Endothelial cell of umbilical vein (primary cell): ENCODE measurements at regions not wholly inside any gene's neighbourhood (a gene's known extent, or its start where the extent isn't known, plus 50 kb on each side); places are given as distances from the start of the nearest gene placed in this dataset.

ENCODE experiments used
- BruUV-seq: library from RNA; stranded (reverse); fragments of 400-500 nt; replicated peaks from 2 replicates; lab custom pipeline; 2021; lab: Mats Ljungman, UMichigan
- CTCF ChIA-PET: fragments of 300-600, 350-600 bp; sonication (Branson Sonifier 250); formaldehyde crosslinking; loops from one replicate; lab custom pipeline; 2021; ENCODE audit warnings: antibody characterized with exemption, inconsistent platforms; lab: Charles Lee
- POLR2A ChIA-PET: fragments of 300-600, 350-600 bp; sonication (Branson Sonifier 250); formaldehyde crosslinking; loops from one replicate; lab custom pipeline; 2021; ENCODE audit warnings: antibody characterized with exemption, inconsistent platforms; lab: Charles Lee
- DNase-seq: peaks from one replicate; pipeline ENCODE4 v3.0.0-alpha.2; 2011; ENCODE audit warnings: low read depth, low spot score
- FAIRE-seq: peaks from 2 replicates; lab custom pipeline; 2011; peaks lifted over from hg19 to GRCh38; lab: Jason Lieb, UNC
- H2AFZ ChIP-seq: 2 replicates; pipeline ENCODE4 v1.6.0; 2012; ENCODE audit warnings: low read depth, low read length, control low read depth, inconsistent platforms
- H3K27ac ChIP-seq: 2 replicates; pipeline ENCODE4 v1.5.1; 2011; ENCODE audit warnings: low read depth, mild to moderate bottlenecking, control low read depth, low read length, moderate library complexity; ENCODE audit not compliant: insufficient read depth
- H3K27me3 ChIP-seq, 2 experiments: 2 replicates each; pipeline versions ENCODE4 v1.6.0 to v1.6.1; 2011; ENCODE audit warnings: low read length in 2 of 2, mixed read lengths in 1 of 2; ENCODE audit not compliant: control insufficient read depth in 2 of 2, insufficient read depth in 2 of 2
- H3K36me3 ChIP-seq, 2 experiments: 2 replicates in 1 of 2; 3 replicates in 1 of 2; pipeline ENCODE4 v1.5.1; 2011; ENCODE audit warnings: low read length in 2 of 2, mild to moderate bottlenecking in 1 of 2, moderate library complexity in 1 of 2; ENCODE audit not compliant: control insufficient read depth in 2 of 2, insufficient read depth in 2 of 2; ENCODE audit errors: extremely low read depth in 1 of 2
- H3K4me1 ChIP-seq: 3 replicates; pipeline ENCODE4 v1.5.1; 2011; ENCODE audit warnings: mild to moderate bottlenecking, low read length; ENCODE audit not compliant: control insufficient read depth, insufficient read depth; ENCODE audit errors: extremely low read depth
- H3K4me2 ChIP-seq: 2 replicates; pipeline ENCODE4 v1.6.1; 2011; ENCODE audit warnings: low read length, control low read depth, mixed read lengths; ENCODE audit not compliant: insufficient read depth
- H3K4me3 ChIP-seq, 3 experiments: fragments of 200-600 bp in 1 of 3; sonication (generic), shearing (Covaris generic) in 1 of 3; replicated peaks in 1 of 3; 2 replicates each; pipeline ENCODE4 v1.5.1; 2011 to 2016; ENCODE audit warnings: control low read depth in 3 of 3, low read length in 3 of 3, mild to moderate bottlenecking in 2 of 3, inconsistent platforms in 1 of 3, low read depth in 1 of 3, moderate library complexity in 1 of 3; ENCODE audit not compliant: insufficient read depth in 1 of 3
- H3K79me2 ChIP-seq: 2 replicates; pipeline ENCODE4 v1.6.0; 2012; ENCODE audit warnings: low read length, inconsistent platforms; ENCODE audit not compliant: control insufficient read depth, insufficient read depth
- H3K9ac ChIP-seq: replicated peaks from 2 replicates; pipeline ENCODE3; 2011; ENCODE audit warnings: low read length, control low read depth; ENCODE audit not compliant: insufficient read depth; ENCODE audit errors: extremely low read depth
- H3K9me1 ChIP-seq: replicated peaks from 3 replicates; pipeline ENCODE4 v1.6.0; 2011; ENCODE audit warnings: mild to moderate bottlenecking, low read length; ENCODE audit not compliant: control insufficient read depth, insufficient read depth; ENCODE audit errors: extremely low read depth
- H3K9me3 ChIP-seq: replicated peaks from 2 replicates; pipeline ENCODE4 v1.5.1; 2012; ENCODE audit warnings: low read length, inconsistent platforms; ENCODE audit not compliant: control insufficient read depth, insufficient read depth
- H4K20me1 ChIP-seq: replicated peaks from 2 replicates; pipeline ENCODE3; 2011; ENCODE audit warnings: mild to moderate bottlenecking, low read length; ENCODE audit not compliant: control insufficient read depth, insufficient read depth; ENCODE audit errors: extremely low read depth
- EZH2 ChIP-seq: IDR thresholded peaks from 2 replicates; pipeline ENCODE4 v1.6.1; 2012; ENCODE audit warnings: borderline replicate concordance, low read depth, mild to moderate bottlenecking, moderate library complexity, low read length, inconsistent platforms; ENCODE audit not compliant: severe bottlenecking
- FOS ChIP-seq: IDR thresholded peaks from 2 replicates; pipeline ENCODE4 v1.6.1; 2011; ENCODE audit warnings: mild to moderate bottlenecking, low read length, moderate library complexity, borderline replicate concordance; ENCODE audit not compliant: insufficient read depth
- GATA2 ChIP-seq: IDR thresholded peaks from 2 replicates; pipeline ENCODE4 v1.7.0; 2011; ENCODE audit warnings: low read depth, mild to moderate bottlenecking, moderate library complexity, mixed read lengths, low read length; ENCODE audit not compliant: insufficient read length, insufficient read depth
- JUN ChIP-seq: IDR thresholded peaks from 2 replicates; pipeline ENCODE4 v1.6.1; 2011; ENCODE audit warnings: borderline replicate concordance, low read depth; ENCODE audit not compliant: insufficient read length, insufficient read depth
- MYC ChIP-seq: IDR thresholded peaks from one replicate; pipeline ENCODE4 v1.6.1; 2011; ENCODE audit warnings: mild to moderate bottlenecking, low read depth, low read length
- POLR2A ChIP-seq: IDR thresholded peaks from 2 replicates; pipeline ENCODE4 v1.6.1; 2012; ENCODE audit warnings: low read depth, mild to moderate bottlenecking, control low read depth, low read length
- POLR2AphosphoS5 ChIP-seq: IDR thresholded peaks from 2 replicates; pipeline ENCODE4 v1.6.1; 2012; ENCODE audit warnings: low read depth, mild to moderate bottlenecking, control low read depth, low read length, moderate library complexity; ENCODE audit not compliant: insufficient read depth
- dilution Hi-C: fragments of 300-500 bp; cut with MboI; formaldehyde crosslinking; loops from one replicate; pipeline ENCODE4 v1.15.0; 2019; ENCODE audit warnings: low sequenced_read_pairs; ENCODE audit not compliant: extremely low pct_ligation_motif_present
- intact Hi-C: fragments of 100-400 bp; cut with micrococcal nuclease; formaldehyde crosslinking; loops from one replicate; pipeline ENCODE4 v1.10.0; 2022
- TF ChIP-seq, protein P1 (sequence below), 2 donors: IDR thresholded peaks; 1 replicate in 1 of 2; 2 replicates in 1 of 2; pipeline ENCODE4 v1.5.1; 2011; ENCODE audit warnings: low read length in 2 of 2, mild to moderate bottlenecking in 2 of 2, moderate library complexity in 2 of 2, control low read depth in 1 of 2, inconsistent platforms in 1 of 2, low read depth in 1 of 2; ENCODE audit not compliant: insufficient read depth in 1 of 2; ENCODE audit errors: extremely low read depth in 1 of 2
- TF ChIP-seq, protein P2 (sequence below): IDR thresholded peaks from 2 replicates; pipeline ENCODE4 v1.6.1; 2011; ENCODE audit not compliant: insufficient read depth, insufficient read length

DNA sequence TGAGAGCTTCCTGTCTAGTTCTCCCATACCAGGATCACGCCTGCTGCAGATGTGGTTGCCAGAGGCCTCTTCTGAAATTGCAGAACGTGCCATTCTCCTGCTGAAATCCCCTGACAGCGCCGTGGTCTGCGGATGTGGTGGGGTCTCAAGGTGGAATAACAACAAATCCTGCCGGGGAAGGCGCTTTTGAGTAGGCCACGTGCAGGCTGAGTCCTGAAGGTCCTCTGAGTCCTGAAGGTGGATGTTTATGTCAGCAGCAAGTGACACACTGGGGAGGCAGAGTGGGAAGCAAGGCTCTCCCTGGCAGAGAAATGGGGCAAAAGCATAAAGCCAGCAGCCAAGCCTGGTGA lies 241.4 kb downstream of the MYCN start:
- no TSS peak for BruUV-seq
- no peak for FAIRE-seq
- Histone ChIP-seq H3K4me1 (no peaks in the 10 kb centered on the region), H3K9me1 (no peaks in the 10 kb centered on the region), H3K9ac (no peak overlapping the region), H3K4me3 (no peak overlapping the region), H3K27ac (no peak overlapping the region), H3K27me3 (no peaks in the 10 kb centered on the region), H3K36me3 (no peaks in the 10 kb centered on the region), H3K9me3 (no peaks in the 10 kb centered on the region), H2AFZ (no peak overlapping the region), H3K4me2 (no peak overlapping the region), H3K79me2 (no peaks in the 10 kb centered on the region), H4K20me1 (no peaks in the 10 kb centered on the region)
- CTCF ChIA-PET: no interaction called here
- POLR2A ChIA-PET: no interaction called here
- dilution Hi-C loops: no loop called here
- DNase-seq: no peak
- intact Hi-C loops: no loop called here
- no peak for TF ChIP-seq POLR2AphosphoS5
- no peak for TF ChIP-seq POLR2A
- no peak for TF ChIP-seq EZH2
- no peak for TF ChIP-seq MYC
- TF ChIP-seq, protein P1, sequence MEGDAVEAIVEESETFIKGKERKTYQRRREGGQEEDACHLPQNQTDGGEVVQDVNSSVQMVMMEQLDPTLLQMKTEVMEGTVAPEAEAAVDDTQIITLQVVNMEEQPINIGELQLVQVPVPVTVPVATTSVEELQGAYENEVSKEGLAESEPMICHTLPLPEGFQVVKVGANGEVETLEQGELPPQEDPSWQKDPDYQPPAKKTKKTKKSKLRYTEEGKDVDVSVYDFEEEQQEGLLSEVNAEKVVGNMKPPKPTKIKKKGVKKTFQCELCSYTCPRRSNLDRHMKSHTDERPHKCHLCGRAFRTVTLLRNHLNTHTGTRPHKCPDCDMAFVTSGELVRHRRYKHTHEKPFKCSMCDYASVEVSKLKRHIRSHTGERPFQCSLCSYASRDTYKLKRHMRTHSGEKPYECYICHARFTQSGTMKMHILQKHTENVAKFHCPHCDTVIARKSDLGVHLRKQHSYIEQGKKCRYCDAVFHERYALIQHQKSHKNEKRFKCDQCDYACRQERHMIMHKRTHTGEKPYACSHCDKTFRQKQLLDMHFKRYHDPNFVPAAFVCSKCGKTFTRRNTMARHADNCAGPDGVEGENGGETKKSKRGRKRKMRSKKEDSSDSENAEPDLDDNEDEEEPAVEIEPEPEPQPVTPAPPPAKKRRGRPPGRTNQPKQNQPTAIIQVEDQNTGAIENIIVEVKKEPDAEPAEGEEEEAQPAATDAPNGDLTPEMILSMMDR (IDR thresholded peaks at IDR 0.05; ENCODE audit: extremely low read depth in 1 of 2, insufficient read depth in 1 of 2, low read depth in 1 of 2, low read length in 2 of 2): no peak
- TF ChIP-seq, protein P2, sequence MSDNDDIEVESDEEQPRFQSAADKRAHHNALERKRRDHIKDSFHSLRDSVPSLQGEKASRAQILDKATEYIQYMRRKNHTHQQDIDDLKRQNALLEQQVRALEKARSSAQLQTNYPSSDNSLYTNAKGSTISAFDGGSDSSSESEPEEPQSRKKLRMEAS: no peak

DNA sequence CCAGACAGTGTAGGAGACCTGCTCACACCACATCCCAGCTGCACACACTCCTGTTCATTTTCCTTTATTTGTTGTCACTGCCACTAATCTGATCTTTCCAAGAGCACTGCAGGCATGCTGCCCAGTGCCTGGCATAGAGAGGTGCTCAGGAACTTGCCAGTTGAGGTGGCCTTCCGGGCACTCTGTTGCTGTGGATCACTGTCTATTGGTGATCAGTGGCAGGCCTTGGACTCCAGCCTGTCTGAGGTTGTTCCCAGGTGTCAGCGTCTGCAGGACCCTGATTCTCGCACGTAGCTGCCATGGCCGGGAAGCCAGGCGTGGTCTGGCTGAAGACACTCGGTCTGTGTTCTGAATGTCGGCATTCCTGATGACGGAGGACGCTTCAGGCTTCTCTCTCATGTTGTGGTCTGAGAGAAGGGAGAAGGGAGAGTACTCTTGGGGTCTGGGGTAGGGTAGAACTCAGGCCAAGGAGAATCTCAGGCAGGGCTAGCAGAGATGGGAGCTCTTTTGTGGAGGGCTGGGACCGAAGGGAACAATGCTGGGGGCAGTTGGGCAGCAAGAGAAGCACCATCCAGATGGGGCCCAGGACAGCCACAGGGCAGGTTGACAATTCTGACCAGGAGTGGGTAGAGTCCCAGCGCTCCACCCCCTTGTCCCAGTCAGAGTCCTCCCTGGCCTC lies 240.9 kb downstream of the MYCN start:
- Histone ChIP-seq H3K4me1 (no peaks in the 10 kb centered on the region), H3K9me3 (no peaks in the 10 kb centered on the region), H4K20me1 (no peaks in the 10 kb centered on the region), H3K9me1 (no peaks in the 10 kb centered on the region), H3K27me3 (no peaks in the 10 kb centered on the region), H3K27ac (no peak overlapping the region), H3K9ac (no peak overlapping the region), H3K4me2 (no peak overlapping the region), H3K4me3 (no peak overlapping the region), H2AFZ (no peak overlapping the region), H3K36me3 (no peaks in the 10 kb centered on the region), H3K79me2 (no peaks in the 10 kb centered on the region)
- DNase-seq: no peak
- FAIRE-seq: no peak
- TF ChIP-seq, protein P1 (IDR thresholded peaks at IDR 0.05; ENCODE audit: extremely low read depth in 1 of 2, insufficient read depth in 1 of 2, low read depth in 1 of 2, low read length in 2 of 2): no peak
- TF ChIP-seq EZH2: no peak
- TF ChIP-seq JUN: no peak
- TF ChIP-seq POLR2A: no peak
- no peak for TF ChIP-seq FOS
- TF ChIP-seq, protein P2: no peak
- no peak for TF ChIP-seq GATA2
- TF ChIP-seq MYC: no peak
- TF ChIP-seq POLR2AphosphoS5: no peak
- no TSS peak for BruUV-seq
- ChIA-PET POLR2A (no interaction called here), CTCF (no interaction called here)
- dilution Hi-C loops: no loop called here
- intact Hi-C loops: no loop called here
